ENCODE measurements at regions not wholly inside any gene's neighbourhood (a gene's known extent, or its start where the extent isn't known, plus 50 kb on each side); places are given as distances from the start of the nearest gene placed in this dataset.

DNA sequence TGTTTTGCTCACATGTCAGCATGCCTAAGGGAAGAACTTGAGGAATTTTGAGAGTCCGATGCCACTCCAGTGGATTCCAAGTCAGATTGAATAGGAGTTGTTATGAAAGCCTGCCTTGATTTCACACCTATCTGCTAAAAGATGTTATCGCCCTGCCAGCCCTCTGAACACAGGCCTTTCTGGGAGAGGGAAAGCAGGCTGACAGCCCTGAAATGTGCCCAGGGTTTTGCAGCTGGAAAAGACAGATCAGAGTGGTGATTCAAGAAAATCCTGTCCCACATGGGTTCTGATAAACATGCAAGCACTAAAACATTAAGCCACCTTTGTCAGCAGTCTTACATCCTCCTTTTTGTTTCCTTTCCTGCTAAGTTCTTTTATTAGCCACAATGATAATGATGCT lies 1752.9 kb upstream of the CELF4 start (continued):
- no peak for TF ChIP-seq KDM4A (IDR thresholded peaks at IDR 0.05; ENCODE audit: low read depth, low read length, severe bottlenecking)

DNA sequence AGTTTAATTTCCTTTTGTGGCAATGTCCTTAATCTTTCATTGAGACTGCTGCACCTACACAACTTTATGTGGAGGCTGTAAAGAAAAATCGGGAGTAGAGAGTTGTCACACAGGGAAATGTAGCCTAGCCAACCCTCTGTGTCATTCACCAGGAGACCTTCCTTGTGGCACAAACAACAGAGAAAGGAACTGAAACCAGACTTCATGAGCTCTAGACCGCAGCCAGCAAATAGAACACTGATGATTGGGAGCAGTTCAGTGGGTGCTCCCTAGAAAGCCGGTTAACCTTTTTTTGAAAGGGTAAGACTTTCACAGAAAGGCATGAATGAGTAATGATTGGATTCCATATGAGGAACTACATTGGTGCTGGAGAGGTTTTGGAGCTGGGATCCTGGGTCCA lies 1752.4 kb upstream of the CELF4 start:
- no peak overlapping the region for H3K4me3 ChIP-seq (ENCODE audit: extremely low read depth in 1 of 4, insufficient read depth in 2 of 4, low read depth in 3 of 4, low read length in 4 of 4)
- no peak overlapping the region for H2AK5ac ChIP-seq (ENCODE audit: low read depth, low read length)
- no peaks in the 10 kb centered on the region for H3K79me2 ChIP-seq (ENCODE audit: control insufficient read depth in 1 of 2, insufficient read depth in 2 of 2, low read length in 2 of 2)
- H2BK120ac ChIP-seq (replicated peaks; ENCODE audit: low read depth, low read length): no peak overlapping the region
- H3K27me3 ChIP-seq (replicated peaks in 1 of 4; ENCODE audit: control insufficient read depth in 3 of 4, extremely low read depth in 1 of 4, insufficient read depth in 3 of 4, low read length in 3 of 4): no peaks in the 10 kb centered on the region
- H3K9ac ChIP-seq (replicated peaks in 1 of 4; ENCODE audit: extremely low read depth in 1 of 4, low read depth in 3 of 4, low read length in 3 of 4): no peak overlapping the region
- H3K9me3 ChIP-seq (ENCODE audit: insufficient read depth in 2 of 2, low read depth in 1 of 2, low read length in 1 of 2): no peaks in the 10 kb centered on the region
- H2BK20ac ChIP-seq (ENCODE audit: low read length): no peak overlapping the region
- WGBS, 2 experiments (ENCODE audit: extremely low coverage in 1 of 2, insufficient coverage in 1 of 2, insufficient read length in 1 of 2, insufficient replicate concordance in 2 of 2, low coverage in 1 of 2, low lambda C conversion rate in 2 of 2, missing lambda C conversion rate in 1 of 2): 89% methylated on average over 3 of the region's 3 CpGs; no CpG with 5 or more reads in 1 of the 2 experiments
- H3K18ac ChIP-seq (ENCODE audit: extremely low read depth, low read length): no peak overlapping the region
- no peak overlapping the region for H2BK15ac ChIP-seq (ENCODE audit: low read length)
- no peak overlapping the region for H3K4ac ChIP-seq (replicated peaks; ENCODE audit: insufficient read length, low read depth, low read length)
- H4K5ac ChIP-seq (ENCODE audit: insufficient read length, low read depth, low read length): no peak overlapping the region
- H4K8ac ChIP-seq (ENCODE audit: extremely low read depth, insufficient read depth, low read length): no peak overlapping the region
- H2BK5ac ChIP-seq (ENCODE audit: low read depth, low read length): no peak overlapping the region
- H2AFZ ChIP-seq (ENCODE audit: low read length): 0 out of 2 replicates have a peak overlapping the region, but pooled peaks have one; percentile 12
- H3K23ac ChIP-seq (ENCODE audit: insufficient read length): no peak overlapping the region
- FAIRE-seq (no peak), DNase-seq (ENCODE audit: low read depth in 1 of 2, low spot score in 2 of 2) (no peak)
- ChIA-PET CTCF (ENCODE audit: partially characterized antibody) (no interaction called here), POLR2A (ENCODE audit: partially characterized antibody) (no interaction called here)
- no peaks in the 10 kb centered on the region; a peak in 1 of 7 replicates for H3K4me1 ChIP-seq (replicated peaks in 1 of 4; ENCODE audit: control insufficient read depth in 3 of 4, insufficient read depth in 4 of 4, low read length in 3 of 4)
- no peak for TF ChIP-seq POLR2AphosphoS5 (IDR thresholded peaks at IDR 0.05; ENCODE audit: low read depth, low read length)
- TF ChIP-seq KDM5A (IDR thresholded peaks at IDR 0.05; ENCODE audit: low read length): no peak
- no peak for TF ChIP-seq CHD2 (IDR thresholded peaks at IDR 0.05; ENCODE audit: low read length)
- TF ChIP-seq TEAD4 (IDR thresholded peaks at IDR 0.05; ENCODE audit: low read depth, low read length): no peak
- TF ChIP-seq EGR1 (IDR thresholded peaks at IDR 0.05; ENCODE audit: borderline replicate concordance, low read depth, low read length): no peak
- TF ChIP-seq TCF12 (IDR thresholded peaks at IDR 0.05; ENCODE audit: low read depth, low read length): no peak
- no peak for TF ChIP-seq NANOG (IDR thresholded peaks at IDR 0.05; ENCODE audit: insufficient read depth, low read depth, low read length, poor library complexity, severe bottlenecking)
- TF ChIP-seq KDM4A (IDR thresholded peaks at IDR 0.05; ENCODE audit: low read depth, low read length, severe bottlenecking): no peak
- no peak for TF ChIP-seq SP2 (IDR thresholded peaks at IDR 0.05; ENCODE audit: low read length)
- TF ChIP-seq SIRT6 (IDR thresholded peaks at IDR 0.05; ENCODE audit: low read length): no peak
- H2BK12ac ChIP-seq (ENCODE audit: low read depth, low read length): no peak overlapping the region
- H4K91ac ChIP-seq (replicated peaks; ENCODE audit: insufficient read length, low read length): no peak overlapping the region
- H3K27ac ChIP-seq (ENCODE audit: low read depth, low read length): no peak overlapping the region
- no peak overlapping the region for H3K4me2 ChIP-seq (ENCODE audit: insufficient read depth in 1 of 2, low read depth in 2 of 2, low read length in 2 of 2)
- H3K36me3 ChIP-seq (ENCODE audit: control insufficient read depth in 2 of 4, insufficient read depth in 4 of 4, low read length in 3 of 4): no peaks in the 10 kb centered on the region
- H3K79me1 ChIP-seq (ENCODE audit: low read depth, low read length): no peaks in the 10 kb centered on the region
- no peaks in the 10 kb centered on the region for H4K20me1 ChIP-seq (replicated peaks in 1 of 2; ENCODE audit: control insufficient read depth in 1 of 2, insufficient read depth in 2 of 2, low read length in 2 of 2)
- no peak overlapping the region for H3K14ac ChIP-seq (ENCODE audit: insufficient read length)
- H3K23me2 ChIP-seq (ENCODE audit: low read depth, low read length): no peaks in the 10 kb centered on the region
- no peak overlapping the region for H3K56ac ChIP-seq (replicated peaks; ENCODE audit: insufficient read length, low read depth, low read length)

Measured in H1 (cell line).